ENCODE measurements at regions not wholly inside any gene's neighbourhood (a gene's known extent, or its start where the extent isn't known, plus 50 kb on each side); places are given as distances from the start of the nearest gene placed in this dataset.
"Not testable (repeated sequence)": the region's sequence is repeated elsewhere in the genome, so short reads cannot be mapped to it uniquely, and the experiment has no call there.

DNA sequence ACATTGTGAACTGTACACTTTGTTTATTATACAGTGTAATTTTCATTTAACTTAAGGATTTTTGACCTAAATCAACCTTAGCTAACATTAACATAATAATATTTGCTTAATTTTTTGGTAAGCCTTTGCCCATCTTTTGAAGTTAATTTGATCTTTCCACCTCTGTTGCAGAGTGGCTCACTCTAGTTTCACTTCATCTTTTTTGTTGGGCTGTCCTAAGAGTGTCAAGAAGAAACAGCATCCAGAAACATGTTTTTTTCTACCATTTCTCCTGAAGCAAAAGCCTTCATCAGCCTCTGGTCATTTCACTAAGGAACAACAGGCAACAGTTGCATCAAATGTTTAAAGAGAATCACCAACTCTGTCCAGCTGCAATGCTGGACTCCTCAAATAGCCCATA, 824.7 kb downstream of the REEP3 start:
- no peak for ATAC-seq

DNA sequence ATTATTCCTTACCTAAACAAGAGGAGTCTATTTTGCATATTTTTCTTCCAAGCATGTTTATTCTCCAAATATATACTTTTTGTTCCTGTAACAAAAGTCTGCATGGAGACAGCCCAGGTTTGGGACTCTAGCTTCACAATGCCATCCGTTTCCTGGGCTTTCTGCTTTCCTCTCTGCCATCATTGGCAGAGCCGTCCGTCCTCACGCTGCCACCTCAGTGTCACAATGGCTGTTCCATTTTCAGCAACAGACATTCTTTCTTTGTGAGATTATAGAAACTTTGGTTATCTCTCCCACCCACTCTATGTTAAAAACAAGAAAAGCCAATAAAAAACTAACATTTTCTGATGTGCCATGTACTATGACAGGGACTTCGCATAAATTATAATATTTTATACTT, 825.2 kb downstream of the REEP3 start:
- no peak for ATAC-seq

DNA sequence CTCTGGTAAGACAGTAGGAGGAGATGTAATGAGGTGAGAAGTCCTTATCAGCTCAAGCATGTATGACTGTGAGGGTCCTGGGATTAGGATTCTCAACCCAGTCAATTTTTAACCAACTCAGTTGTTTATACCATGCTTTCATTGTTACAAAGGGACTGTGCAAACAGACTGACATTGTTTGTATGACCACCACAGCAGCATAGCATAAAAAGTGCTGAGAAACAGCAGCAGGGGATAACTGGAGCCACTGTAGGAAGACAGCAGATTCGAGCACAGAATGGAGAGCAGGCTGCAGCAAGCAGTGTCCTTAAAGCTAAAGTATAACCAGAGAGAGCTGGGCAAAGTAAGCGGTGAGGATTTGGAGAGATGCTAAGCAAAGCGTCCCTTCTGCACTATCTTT, 829.5 kb downstream of the REEP3 start:
- ATAC-seq = no peak

DNA sequence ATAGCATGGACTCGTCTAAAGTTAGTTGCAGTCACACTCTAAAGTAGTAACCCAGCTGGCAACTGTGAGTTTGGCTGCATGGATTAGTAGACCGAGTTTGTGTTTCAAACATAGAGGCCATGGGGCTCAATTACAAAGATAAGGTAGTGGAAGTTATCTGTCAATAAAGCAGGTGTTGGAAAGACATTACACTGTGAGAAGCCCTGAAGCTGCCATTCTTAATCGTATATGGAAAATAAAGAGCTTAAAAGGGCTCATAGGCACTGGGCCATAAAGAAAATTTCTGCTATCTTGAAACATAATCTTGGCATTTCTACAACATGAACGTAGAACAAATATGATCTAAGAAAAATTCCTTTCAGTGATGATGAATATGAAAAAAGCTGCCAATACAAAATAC, 837.7 kb downstream of the REEP3 start:
- no peak for ATAC-seq

DNA sequence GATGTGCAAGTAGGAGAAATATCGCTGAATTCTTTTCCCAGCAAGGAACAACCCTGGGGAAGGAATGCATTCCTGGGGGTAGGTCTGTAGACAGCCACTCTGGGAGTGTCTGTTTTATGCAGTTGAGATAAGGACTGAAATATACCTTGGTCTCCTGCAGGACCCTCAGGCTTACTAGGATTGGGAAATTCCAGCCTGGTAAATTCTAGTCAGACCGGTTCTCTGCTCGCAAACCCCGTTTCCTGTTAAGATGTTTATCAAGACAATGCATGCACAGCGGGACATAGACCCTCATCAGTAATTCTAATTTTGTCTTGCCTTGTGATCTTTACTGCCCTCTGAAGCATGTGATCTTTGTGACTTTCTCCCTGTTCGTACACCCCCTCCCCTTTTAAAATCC, 839.0 kb downstream of the REEP3 start:
- ATAC-seq = not testable (repeated sequence)

DNA sequence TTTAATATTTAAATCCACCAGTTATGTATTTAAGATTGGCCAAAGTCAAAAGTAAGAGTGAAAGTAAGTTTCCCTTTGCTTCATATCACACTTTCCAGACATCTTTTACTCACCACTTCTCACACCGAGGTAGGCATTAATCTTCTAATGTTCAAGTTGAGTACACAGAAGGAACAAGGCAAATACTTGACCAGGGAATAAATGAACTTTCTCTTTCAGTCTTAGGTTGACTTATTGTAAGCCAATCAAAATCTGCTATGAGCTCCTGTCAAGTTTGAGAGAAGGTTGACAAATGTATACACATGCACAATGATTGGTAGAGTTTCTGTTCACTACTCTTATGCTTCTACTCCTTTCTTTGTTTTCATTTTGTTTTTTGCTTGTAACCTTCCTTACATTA, 842.5 kb downstream of the REEP3 start:
- ATAC-seq = no peak

DNA sequence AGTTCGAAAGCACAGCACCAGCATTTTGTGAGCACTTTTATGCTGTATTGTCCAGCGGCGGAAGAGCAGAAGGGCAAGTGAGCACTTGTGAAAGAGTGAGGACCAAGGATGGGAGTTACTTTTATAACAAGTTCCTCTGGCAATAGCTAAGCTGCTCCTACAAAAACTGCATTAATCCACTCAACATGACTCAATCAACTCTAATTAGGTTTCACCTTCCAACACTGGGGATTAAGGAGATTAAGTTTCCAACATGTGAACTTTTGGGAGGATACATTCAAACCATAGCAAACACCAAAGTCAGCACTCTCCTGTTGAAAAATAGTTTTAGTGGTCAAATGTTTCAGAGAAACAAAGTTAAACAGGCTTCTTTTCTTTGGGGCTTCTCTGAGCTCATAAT, 844.5 kb downstream of the REEP3 start:
- ATAC-seq = no peak

DNA sequence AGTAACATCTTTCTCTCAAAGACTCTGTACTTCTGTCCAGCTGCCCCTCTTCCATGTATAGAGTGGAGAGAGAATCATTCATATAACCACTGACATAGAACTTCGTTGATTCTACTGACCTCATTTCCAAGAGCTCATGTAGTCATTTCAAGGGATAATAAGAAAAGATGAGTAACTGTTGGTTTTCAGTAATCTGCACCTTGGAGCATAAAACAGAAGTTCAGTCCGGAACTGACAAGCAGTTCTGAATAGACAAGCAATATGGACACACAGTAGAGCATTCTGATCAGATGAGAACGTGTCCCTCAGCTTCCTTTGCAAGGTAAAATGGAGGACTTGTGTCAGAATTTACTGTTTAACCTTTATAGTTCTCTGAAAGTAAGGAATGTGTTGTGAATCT, 847.1 kb downstream of the REEP3 start:
- ATAC-seq = no peak

DNA sequence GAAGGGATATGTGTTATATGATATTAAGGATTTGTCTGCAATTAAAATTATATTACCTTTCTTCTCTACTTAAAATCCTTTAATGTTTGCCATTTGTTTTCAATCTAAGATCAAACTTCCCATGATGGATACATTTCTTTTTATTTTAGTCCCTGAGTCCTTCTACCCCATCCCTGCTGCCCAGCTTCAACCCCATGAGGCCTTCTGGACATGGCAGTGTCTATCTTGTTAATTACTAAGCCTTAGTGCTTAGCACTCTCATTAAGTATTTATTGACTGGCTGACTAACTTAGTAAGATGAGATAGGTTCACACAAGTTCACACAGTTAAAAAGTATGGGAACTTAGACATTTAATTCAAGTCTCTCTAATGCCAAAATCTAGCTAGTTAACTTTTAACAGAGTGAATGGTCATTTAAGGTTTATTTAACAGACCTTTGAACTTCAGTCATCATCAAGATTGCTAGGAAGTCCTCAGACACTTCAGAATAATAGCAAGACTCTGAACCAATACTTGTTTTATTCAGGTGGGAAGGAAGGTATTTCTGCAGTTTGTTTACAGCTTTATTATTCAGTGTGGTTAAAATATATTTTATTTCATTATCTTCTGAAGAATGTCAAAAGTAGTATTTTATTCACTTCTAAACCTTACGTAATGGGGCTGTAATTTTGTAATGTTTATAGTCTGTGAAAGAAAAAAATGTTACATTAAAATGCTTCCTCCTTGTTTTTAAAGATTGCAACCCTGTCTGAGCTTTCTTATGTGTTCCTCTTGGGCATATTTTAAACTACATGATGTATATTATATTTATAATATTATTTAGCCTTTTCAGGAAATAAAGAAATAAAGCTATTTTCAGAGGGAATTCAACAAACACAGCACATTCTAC, 848.9 kb downstream of the REEP3 start:
- no peak for ATAC-seq

DNA sequence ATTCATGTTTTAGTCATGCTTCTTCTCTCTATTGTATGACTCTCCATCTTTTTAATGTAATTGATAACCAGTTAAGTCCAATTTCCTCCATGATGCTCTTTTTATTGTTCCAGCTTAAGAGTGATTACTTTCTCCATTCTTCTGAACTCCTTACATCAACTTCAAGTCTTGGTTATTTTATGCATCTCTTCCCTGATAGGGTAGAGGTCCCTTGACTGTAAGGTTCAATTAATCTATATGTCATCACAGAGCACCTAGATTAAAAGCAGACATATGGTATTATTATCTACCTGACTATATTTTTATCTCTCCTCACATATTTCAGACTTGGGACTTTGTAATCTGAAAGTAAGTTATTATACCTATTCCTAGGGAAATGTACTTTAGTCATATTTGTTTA, 853.1 kb downstream of the REEP3 start:
- no peak for ATAC-seq

DNA sequence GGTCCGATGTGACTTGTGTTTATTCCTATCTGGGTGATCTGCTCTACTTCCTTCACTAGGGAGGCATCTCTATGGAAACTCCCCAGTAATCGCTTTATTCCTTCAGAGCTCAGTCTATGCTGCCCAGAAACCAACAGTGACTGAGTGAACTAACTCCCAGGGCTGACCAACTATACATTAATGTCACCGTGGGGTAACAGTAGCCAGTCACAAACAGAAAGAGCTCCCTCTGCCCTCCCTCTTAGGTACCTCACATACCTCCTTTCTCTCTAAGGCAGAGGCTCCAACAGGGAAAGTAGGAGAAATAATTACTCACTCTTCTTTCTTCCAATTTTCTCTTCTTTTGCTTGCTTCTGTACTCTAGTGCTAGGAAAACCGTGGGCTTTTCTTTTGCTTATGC, 855.0 kb downstream of the REEP3 start:
- ATAC-seq = no peak

DNA sequence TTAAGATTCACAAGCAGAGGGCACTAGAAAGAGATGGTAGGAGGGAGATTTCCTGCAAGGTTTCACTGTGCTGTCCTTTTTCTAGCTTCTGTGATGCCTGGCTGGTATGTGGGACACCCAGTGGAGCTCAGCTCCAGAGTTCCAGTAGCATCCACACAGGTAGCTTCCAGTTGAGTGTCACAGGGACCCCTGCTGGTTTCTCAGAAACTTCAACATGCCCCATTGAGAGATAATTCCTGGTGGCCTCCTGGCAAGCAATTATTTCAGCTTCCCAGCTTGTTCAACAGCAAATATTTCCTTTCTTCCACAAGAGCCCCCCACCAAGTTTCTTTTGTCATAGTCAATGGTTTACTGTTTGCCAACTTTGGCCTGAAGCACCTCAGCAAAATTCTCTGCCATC, 858.7 kb downstream of the REEP3 start:
- no peak for ATAC-seq

DNA sequence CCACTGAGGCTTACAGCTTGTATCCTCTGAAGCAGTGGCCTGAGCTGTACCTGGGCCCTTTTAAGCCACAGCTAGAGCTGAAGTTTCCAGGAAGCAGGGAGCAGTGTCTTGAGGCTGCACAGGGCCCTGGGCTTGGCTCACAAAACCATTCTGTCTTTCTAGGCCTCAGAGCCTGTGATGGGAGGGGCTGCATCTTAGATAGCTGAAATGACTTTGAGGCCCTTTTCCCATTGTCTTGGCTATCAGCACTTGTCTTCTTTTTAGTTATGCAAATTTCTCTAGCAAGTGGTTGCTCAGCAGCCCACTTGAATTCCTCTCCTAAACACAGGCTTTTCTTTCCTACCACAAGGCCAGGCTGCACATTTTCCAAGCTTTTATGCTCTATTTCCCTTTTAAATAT, 864.2 kb downstream of the REEP3 start:
- ATAC-seq = no peak

DNA sequence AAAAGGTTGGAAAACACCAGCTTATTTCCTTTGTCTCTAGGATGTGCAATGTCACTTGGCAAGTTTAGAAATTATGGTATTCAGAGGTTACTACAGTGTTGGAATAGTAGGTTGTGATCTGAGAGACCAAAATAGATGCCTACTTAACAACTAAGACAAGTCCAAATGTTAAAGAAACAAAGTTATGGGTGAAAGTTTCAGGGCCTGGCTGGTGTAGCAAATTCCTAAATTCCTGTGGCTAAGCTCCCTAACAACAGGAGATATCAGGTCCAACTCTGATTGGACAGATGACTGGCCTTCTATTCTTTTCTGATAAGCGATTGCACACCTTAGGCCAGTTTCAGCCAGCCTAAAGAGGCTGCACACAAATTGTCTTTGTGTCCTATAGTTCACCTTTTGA, 873.5 kb downstream of the REEP3 start:
- ATAC-seq = no peak

DNA sequence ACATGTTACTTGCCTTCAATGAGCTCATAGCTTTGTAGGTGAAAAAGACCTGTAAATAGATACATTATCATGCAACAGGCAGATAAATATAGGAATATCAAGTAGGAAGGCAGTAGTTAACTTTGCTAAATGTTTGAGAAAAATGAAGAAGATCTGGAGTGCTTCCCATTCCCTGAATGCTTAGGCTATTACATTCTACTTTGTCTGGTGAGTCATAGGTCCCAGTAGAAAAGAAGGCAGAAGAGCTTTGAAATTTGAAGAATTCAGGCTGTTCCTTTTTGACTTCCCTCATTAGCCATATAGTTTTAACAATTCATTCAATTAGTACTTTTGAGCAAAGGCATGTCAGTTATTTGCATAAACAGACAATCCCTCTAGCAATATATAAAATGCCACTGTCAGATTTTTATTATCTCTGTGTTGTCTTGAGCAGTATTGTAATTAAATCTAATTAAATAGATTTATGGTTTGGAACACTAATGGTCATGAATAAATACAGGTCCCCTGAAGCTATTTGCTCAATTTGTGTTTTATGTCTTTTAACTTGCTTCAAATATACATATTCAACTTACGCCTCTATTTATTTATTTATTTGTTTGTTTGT, 875.0 kb downstream of the REEP3 start:
- ATAC-seq = no peak

DNA sequence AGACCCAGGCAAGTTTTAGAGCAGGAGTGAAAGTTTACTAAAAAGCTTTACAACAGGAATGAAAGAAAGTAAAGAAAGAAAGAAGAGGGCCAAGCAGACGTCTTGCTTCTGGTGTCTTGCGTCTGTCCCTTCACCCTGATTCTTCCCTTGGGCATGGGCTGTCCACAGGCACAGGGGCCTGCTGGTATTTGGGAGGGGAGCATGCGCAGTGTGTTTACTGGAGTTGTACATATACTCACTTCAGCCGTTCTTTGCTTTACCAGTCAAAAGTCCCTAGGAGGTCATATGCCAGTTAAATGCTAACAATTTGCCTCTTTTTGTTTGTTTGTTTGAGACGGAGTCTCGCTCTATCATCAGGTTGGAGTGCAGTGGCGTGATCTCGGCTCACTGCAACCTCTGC, 875.9 kb downstream of the REEP3 start:
- no peak for ATAC-seq

DNA sequence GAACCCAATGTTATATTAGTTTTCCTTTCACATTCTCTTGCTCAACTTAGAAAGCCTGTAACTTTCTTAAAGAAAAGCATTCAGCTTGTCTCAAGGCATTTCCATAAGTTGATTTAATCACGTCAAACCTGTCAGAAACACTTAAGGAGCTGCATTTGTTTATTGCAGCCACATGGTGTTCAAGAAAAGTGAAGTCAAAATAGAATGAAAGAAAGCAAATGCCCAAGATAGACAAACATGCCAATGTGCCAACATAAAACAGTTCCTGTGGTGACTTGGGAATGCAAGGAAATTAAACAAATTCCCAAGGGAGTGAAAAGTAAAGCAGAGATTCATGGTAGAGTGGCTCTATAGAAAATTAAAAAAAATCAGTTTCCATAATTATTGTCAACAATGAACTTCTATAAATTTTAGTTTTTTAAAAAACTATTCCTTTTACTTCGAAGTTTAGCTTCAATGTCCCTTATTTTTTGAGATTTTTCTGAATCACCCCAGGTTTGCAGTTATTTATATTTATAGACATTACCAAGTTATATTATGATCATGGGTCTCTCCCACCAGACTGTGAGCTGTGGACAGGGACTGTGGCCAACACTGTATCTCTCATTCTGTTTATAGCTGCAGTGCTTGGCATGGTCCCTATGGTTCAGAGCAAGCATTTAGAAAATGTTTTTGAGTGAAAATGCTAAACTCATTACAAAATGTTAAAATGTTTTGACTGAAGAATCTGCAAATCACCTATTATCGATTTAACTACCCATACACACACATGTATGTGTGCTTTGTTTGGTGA, 887.4 kb downstream of the REEP3 start:
- ATAC-seq = no peak

DNA sequence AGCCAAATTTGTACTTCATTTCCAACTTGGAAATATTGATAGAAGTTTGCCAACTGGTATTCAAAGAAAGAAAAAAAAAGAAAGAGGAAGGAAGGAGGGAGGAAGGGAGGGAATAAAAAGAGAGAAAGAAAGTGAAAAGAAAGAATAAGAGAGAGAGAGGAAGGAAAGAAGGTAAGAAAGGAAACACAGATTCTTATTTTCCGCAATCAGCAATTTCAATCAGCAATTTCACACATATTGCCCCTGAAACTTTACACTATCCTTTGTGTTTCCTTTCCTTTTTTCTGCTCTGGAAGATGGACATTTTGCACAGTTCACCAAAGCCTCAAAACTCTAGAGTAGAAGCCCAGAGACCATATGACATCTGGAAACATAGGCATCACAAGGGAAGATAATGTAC, 888.1 kb downstream of the REEP3 start:
- ATAC-seq = no peak

DNA sequence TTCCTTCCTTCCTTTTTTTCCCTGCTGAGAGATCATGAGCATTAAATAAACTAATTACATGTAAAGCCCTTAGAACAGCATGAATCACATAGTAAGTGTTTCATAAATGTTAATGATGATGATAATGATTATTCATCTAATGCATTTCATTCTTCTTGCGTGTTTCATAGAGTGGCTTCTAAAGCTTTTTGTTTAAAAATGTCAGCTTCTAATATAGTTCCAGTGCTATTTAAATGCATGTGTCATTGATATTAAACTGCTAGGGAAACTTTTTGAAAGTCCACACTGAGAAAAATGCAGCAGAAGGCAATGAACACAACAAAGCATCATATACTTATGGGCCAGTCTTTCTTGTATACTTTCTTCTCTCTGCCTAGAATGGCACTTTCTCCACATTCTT, 894.8 kb downstream of the REEP3 start:
- ATAC-seq = no peak

DNA sequence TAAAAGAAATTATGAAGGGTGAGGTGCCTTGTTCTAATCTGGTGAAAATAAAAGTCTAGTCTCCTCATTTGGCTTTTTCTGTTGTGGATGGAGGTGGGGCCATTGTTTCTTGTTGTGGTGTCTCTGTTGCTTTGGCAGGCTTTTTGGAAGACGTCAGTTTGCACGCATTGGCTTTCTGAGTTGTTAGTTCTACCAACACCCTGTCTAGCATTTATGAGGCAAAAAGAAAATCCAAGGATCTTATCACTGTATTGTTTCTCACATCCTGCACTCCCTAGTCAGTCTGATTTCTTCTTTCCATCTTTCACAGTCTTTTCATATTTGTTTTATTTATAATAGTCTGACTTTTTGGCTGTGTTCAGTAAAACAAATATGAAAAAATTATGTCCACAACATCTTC, 898.3 kb downstream of the REEP3 start:
- ATAC-seq = no peak

DNA sequence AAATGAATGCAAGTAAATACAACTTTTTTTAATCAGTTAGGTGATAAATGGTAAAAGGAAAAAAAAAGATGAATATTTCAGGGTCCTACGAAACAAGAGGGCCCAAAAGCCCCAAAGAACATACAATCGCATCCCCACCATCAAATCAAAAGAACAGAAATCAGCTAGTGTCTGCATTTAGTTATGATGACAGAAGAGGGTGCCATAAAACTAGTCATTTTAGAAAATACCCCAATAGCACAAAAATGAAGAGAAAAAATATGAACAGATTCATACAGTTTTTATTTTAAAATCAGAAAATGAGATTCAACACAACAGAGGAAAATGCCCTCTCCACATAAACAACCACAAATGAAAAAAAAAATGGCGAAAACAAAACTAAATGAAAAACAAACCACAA, 905.5 kb downstream of the REEP3 start:
- ATAC-seq = no peak

DNA sequence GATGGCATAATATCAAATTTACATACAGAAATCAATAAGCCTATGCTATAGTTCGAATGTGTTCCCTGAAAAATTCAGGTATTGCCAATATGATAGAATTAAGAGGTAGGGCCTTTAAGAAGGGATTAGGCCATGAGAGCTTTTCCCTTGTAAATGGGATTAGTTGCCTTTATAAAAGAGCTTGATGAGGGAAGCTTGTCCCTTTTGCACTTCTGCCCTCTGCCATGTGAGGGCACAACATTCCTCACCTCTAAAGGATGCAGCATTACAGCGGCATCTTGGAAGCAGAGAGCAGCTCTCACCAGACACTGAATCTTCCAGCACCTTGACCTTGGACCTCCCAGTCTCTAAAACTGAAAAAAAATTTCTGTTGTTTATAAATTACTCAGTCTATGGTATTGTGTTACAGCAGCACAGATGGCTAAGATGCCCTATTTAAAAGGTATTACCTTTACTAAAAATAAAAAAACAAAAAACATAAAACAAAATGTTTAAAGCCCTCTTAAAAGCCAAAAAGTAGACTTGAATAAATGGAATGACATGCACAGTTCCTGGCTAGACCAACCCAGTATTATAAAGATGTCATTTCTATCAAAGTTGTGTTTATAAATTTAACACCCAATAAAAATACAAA, 909.6 kb downstream of the REEP3 start:
- ATAC-seq = no peak

DNA sequence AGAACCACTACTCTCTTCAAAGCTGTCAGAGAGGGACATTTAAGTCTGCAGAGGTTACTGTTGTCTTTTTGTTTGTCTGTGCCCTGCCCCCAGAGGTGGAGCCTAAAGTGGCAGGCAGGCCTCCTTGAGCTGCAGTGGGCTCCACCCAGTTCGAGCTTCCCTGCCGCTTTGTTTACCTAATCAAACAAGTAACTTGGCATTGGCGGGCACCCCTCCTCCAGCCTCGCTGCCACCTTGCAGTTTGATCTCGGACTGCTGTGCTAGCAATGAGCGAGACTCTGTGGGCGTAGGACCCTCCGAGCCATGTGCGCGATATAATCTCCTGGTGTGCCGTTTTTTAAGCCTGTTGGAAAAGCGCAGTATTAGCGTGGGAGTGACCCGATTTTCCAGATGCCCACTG, 920.7 kb downstream of the REEP3 start:
- not testable (repeated sequence) for ATAC-seq
